Cardiac septum (tissue), 1 donor: ENCODE measurements at regions not wholly inside any gene's neighbourhood (a gene's known extent, or its start where the extent isn't known, plus 50 kb on each side); places are given as distances from the start of the nearest gene placed in this dataset.

ENCODE experiments used
- DNase-seq: peaks from one replicate; pipeline ENCODE4 v3.0.0-alpha.2; 2020; ENCODE audit warnings: low spot score
- intact Hi-C: fragments of 100-400 bp; cut with DNase I; formaldehyde crosslinking; loops from one replicate; pipeline ENCODE4 v1.14.0; 2022
- donor health status: DM: no; HTN: no; CAD: no.

DNA sequence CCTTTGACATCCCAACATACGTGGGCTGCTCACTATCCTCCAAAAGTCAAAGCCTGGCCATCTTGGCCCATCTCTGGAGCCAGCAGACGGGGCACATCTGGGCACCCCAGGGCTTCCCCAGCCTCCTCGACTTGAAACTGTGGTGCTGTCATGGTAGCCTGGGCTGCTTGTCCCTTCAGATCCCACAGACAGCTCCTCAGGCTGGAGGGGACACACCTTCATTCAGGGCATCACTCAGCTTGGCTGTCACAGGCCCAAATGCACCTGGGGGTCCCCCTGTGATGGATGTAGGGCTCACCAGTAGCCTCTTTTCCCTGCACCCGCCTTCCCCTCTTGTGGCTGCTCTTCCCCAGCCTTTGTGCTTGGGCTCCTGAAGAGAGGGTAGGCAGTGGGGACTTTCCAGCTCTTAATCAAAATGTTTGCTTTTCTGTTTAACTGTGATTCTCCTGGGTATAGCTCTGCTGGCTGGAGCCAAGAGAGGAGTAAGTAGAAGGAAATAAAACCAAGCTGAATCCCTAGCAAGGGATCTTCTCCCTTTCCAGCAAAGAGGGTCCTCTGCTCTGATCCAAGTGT is 92.3 kb downstream of the GYPC start:
- DNase-seq, result no peak
- intact Hi-C loops, result no loop called here

DNA sequence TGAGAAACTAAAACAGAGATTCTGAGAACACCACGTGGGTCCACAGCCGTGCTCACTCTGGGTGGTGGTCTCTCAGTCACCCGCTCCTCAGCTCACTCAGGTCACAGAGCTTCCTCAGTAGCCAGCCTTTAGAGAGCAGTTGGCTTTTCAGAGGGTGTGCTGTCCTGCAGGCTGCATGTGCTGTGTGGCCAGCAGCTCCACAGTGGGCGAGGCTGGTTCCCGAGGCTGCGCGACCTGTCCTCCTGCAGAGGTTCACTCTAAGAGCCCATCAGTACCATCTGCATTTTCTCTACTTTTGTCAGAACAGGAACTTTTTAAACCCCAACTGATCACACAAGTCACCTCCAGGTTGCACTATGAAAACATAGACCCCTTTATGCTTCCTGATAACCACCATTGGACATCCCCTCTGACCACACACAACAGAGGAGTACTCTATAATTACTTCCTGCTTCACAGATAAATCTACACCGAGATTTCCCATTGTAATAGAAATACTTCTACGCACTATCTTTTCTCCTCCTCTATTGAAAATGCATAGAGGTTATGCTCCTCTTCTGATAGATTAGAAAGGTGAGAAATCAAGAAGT is 93.1 kb downstream of the GYPC start:
- intact Hi-C loops, result no loop called here
- DNase-seq, result no peak

DNA sequence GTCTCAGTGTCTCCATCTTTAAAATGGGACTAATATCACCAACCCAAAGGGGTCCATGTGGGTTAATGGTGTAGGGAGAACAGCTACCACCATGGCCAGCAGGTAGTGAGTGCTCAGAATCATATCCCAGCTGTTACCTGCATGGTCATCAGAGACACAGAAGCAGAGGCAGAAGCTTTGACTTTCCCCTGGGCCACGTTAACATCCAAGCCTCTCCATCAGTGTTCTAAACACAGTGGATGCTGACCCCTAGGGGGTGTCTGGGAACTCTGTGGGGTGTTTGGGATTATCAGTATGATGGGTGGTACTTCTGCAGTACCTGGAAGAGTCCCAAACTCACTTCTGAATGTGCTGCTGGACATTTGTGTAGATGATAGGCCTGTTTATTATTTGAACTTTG is 93.6 kb downstream of the GYPC start:
- intact Hi-C loops, result no loop called here
- DNase-seq, result no peak

DNA sequence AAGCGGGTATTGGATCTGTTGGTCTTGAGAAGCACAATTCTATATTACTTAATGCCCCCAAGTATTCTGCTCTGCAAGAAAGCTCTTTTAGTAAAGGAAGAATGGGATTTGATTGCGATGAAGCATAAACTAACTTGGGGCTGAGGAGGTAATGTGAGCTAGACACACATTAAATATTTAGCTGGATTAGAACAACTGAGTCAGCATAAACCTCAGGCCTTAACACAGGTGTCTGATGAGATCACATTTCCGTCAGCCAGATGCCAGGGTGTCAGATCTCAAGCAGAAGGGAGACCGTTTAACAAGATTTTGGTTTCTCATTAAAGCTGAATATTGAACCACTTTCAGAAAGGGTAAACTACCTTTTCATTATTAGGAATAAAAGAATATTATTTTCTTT is 94.5 kb downstream of the GYPC start:
- no peak for DNase-seq
- intact Hi-C loops, result no loop called here

DNA sequence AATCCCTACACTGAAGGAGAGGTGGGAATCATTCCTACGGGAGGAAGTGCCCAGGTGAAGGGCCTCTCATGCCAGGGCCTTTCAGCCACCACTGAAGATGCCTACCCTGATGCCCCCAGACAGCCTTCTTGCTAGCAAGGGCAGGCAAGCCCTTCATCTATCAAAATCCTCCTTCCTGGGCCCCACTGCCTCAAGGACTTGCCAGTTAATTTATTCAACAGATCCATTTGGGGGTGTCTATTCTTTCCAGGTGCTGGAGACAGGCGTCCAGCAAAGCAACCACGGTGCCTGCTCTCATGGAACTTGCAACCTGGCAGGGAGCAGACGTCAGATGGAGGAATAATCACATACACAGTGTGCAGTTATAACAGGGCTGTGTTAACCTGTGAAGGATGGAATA is 95.5 kb downstream of the GYPC start:
- no peak for DNase-seq
- intact Hi-C loops, result no loop called here

DNA sequence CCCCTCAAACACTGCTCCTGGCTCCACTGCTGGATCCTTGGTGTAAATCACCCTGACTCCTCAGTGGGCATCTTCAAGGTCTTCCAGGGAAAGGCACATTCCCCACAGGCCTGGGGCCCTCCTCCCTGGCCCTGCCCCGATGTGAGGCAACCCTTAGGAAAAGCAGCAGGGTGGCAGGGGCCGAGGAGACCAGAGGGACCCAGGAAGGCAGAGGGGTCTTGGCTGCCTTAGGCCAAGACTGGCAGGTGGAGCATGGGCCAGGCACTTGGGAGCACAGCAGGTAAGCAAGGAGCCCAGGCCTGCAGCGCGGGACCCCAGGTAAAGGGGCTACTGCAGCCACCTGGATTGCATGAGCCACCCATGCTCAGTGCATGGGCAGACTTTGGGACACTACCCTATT is 96.9 kb downstream of the GYPC start:
- intact Hi-C loops, result no loop called here
- DNase-seq, result no peak

DNA sequence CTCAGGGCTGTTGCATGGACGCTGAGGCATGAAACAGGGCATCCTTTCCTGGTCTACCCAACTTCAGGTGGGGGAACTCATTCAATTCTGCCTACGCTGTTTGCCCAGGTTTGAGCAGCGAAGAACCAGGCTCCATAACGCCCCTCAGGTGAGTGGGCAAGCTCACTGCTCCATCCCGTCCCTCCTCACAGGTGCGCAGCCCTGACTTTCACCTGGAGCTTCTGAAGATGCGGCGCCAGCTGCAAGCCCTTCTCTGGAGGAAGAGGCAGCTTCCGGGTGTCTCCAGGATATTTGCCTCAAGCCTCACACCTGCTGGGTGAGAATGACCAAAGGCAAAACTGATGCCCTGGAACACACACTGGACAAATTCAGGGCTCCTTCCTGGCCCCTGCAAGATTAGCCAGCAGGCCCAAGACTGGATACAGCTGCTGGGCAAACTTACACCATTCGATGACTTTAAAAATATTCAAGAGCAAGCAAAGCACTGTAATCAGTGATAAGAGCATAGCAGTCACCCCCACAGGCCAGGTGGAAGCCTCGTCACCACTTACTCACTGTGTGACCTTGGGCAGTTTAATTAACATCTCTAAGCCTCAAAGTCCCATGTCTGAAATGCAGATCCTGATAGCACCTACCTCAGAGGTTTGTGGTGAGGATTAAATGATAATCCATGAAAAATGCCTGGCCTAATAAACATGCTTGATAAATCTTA is 97.7 kb downstream of the GYPC start:
- intact Hi-C loops, result no loop called here
- no peak for DNase-seq

DNA sequence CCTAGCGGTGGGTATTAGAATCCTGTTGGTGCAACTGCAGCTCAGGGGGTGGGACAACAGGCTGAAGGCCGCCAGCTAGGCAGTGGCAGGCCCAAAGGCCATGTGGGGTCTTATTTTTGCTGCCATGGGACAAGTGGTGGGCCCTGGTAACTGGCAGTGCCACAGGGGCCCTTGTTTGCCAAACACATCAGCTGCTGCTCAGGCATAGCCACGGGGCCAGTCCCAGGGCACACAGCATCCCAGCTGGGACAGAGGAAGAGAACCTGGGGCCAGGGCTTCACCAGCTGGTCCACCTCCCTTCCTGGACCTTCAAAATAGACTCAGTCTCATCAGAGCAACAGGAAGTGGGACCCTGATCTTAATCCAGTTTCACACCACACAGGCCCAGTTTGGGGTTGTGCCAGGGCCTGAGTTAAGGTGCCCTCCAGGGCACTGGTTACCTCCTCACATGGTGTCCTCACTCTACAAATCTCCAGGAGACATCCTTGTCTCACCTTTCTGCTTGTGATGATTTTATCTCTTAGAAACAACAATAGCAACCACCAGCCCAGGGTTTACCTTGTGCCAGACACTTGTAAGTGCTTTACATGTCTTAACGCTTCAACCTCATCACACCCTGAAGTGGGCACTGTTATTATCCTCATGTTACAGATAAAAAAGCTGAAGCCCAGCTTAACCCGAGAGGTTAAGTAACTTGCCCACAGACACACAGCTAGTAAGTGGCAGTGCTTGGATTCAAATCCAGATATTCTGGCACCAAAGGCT is 98.5 kb downstream of the GYPC start:
- intact Hi-C loops, result no loop called here
- no peak for DNase-seq

DNA sequence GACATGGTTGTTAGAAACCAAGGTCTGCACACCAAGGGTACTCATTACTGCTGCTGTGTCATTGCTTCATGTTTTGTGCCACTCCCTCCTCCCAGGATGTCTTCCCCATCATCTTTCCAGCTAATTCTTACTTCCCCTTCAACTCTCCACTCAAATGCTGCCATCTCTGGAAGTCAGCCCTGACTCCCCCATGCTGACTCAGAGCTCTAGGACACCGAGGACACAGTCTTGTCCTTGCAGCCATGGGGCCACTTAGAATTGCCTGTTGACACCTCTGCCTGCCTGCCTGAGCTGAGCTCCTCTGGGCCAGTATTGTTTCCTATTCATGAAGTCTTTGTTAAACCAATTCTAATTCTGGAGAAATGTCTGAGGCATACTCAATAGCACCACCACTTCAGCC is 100.2 kb downstream of the GYPC start:
- DNase-seq, result no peak
- intact Hi-C loops, result no loop called here

DNA sequence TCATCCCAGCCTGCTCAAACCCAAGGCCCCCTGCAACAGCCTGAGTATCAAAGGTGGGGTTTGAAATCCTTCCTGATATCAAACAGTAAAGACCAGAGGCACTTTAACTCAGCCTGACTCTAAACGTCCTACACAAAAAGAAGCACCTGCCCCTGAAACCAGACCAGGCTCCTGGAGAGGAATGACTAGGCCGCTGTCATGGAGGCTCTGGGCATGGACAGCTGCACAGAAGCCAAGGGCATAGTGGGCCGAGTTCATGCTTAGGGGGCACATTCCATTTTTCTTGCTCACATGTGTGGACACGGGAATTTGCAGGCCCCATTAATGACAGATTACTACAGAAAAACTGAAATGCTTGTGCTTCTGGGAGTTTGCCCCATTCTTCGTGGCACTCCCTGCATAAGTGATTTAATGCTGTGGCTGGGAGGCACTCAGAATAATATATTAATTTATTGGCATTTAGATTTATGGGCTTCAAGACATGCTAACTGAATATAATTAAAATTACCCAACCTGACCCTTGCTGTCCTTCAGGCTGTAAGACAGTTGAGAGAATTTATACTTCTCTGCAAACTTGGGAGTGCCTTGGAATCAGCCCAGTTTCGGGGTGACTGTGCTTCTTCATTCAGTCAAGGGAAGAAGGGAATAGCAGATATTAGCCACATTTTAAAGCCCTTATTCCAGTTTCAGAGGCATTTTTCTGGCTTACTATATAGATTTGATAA is 105.5 kb downstream of the GYPC start:
- intact Hi-C loops, result no loop called here
- no peak for DNase-seq

DNA sequence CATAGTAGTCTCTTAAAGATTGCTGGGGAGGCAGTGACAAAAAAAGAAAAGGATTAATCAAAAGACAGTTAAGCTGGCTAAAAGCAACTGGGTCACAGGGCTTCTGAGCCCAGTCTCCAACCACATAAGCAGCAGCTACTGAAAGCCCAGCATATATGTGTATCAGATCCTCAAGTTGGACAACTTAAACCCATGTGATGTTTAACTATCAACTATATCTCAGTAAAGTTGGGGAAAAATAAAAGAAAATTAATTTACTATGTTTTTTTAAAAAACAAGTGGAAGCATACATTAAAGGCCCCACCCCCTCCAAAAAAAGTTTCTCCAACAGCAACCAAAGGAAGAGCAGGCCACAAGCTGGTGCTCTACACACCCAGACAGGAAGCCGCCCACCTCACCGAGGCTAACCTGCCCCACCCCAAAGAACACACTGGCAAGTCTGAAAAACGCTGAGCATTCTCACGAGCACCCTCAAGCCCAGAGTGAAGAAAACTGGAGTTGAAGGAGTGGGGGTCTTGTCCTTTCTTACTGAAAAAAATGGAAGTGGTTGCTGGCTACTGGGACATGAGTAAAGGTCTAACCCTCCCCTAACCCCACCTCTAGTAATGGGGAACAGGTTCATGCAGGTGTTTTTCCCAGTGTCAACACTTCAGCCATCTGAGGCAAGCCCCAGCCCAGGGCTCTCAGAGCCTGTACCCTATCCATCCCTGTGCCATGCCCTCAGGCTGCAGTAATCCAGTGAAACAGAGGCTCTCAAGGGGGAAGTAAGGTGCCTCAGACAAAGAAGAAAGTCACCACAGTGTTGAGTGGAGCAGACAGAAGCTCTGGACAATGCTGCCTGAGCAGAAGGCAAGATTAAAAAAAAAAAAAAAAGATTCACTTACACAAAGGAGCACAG is 106.3 kb downstream of the GYPC start:
- no peak for DNase-seq
- intact Hi-C loops, result no loop called here

DNA sequence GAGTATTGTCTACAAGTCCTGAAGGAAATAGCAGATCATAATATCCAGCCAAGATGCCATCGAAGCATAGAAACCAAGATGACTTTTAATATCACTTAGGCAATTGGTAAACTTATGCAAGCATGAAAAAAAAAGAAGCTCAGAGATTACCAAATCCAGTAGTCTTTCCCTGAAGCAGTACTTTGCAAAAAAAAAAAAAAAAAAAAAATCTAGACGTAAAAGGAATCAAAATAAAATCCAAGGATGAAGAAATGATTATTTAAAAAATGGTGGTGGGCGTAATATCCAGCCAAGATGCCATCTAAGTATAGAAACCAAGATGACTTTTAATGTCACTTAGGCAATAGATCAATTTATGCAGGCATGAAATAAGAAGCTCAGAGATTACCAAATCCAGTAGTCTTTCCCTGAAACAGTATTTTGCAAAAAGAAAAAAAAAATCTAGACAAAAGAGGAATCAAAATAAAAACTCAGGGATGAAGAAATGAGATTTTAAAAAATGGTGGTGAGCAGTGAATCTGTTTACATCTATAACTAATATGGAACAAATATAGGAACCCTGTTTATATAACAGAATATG is 108.8 kb downstream of the GYPC start:
- intact Hi-C loops, result no loop called here
- no peak for DNase-seq

DNA sequence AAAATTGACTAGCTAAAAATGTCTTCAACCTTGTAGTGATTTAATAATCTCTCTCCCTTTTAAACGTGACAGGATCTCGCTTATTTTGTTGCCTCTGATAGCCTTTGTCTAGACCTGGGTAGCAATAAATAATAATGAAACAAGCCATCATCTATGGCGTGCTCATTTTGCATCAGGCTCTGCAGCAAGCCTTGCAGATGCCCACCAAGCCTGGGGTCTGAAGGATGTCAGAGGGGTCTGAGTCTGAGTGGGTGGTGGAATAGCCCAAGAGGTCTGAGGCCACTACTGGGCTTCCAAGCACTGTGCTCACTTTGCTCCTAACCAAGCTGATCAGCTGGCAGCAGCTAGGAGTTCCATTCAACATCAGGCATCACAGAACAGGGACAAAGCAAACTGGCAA is 109.4 kb downstream of the GYPC start:
- no peak for DNase-seq
- intact Hi-C loops, result no loop called here

DNA sequence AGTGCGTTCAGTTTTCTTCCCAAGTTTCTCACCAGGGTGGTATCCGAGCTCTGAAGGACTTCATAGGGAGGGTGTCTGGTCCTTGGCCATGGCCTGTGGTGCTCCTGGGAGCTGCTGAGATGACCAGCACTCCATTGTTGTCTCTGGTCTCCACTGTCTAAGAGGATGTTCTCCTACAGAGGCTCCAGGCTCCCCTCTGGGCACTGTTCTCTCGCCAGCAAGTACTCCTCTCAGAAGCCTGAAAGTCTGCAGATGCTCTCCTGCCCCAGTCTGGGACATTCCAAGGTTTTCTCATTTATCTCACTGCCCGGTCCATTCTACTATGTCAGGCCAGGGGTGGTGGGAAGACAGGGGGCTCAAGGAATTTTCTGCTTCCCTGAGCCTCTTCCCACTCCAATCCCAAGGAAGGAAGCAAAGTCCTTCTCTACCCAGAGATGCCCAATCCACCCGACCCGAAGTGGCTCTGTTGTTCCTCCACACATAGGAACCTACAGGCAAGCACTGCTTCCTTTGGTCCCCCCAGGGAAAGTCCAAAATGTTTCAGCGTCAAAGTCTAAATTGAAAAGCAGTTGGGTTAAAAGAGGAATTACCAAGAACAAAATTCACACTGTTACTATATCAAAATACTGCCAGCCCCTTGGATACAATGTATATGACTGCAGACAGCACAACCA is 110.5 kb downstream of the GYPC start:
- intact Hi-C loops, result no loop called here
- no peak for DNase-seq

DNA sequence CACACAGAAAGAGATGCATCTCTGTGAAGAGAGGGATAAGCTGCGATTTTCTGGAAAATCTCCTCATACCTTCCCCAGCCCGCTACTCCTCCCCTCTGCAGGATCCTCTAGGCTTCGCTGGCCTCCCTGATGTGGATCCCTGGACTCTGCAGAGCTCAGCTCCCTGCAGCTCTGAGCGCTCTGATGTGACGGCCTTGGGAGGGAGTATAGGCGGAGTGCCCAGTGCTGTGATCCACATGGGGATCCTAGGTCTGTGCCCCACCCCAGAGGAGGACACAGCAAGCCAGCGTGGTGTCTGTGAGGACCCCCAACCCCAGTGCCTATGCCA is 111.0 kb downstream of the GYPC start:
- intact Hi-C loops, result no loop called here

DNA sequence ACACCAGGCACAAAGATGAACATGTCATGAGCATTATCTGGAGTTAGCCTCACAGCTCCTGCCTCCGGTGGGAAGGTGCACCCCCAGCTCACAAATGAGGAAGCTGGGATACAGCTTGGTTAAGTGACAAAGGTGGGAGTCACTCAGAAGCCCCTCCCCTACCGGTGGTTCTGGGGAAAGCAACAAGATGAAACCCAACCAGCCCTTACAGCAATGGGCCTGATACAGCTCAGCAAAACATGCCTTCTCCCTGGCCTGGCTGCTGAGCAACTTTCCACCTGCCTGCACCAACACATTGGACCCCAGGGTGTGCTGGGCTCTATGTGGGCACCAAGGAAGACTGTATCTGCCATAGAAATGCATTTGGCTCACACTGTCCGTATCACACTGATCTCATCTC is 113.2 kb downstream of the GYPC start:
- DNase-seq, result no peak
- intact Hi-C loops, result no loop called here

More for the DNA sequence above, 111.0 kb downstream of the GYPC start:
- no peak for DNase-seq

DNA sequence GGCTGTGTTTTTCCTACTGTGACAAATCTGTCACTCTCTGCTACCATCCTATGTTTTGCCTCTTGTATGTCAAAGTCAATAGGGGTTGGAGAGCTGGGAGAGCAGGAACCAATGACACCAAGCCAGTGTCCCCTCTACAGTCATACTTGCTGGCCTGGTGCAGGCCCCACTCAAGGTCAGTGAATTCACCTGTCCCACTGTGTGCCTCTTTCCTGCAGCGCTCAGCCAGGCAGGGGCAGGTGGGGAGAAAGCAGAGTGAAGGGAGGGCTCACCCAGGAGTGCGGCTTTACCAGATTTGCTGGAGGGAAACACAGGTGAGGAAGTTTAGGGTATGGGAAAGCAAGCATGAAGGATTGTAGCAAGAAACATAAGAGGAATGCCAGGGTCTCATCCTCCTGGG is 114.5 kb downstream of the GYPC start:
- intact Hi-C loops, result no loop called here
- DNase-seq, result no peak

DNA sequence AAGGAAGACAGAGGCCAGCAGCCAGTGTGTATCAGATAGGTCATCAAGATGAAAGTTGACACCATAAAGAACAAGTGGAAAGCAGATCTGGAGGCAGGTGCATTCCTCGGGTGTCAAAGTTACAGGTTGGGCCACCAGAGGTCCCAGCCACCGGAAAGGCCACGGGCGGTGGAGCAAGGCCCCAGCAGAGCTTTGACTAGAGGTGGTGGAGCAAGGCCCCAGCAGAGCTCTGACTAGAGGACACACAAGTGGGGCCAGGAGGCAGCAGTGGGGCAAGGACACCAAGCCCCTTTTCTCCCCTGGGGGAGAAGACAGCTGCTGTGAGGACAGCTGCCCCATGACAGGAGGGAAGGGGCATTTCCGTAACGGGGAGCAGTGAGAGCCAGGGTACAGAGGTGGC is 115.1 kb downstream of the GYPC start:
- intact Hi-C loops, result no loop called here
- no peak for DNase-seq
